ENCODE measurements at regions not wholly inside any gene's neighbourhood (a gene's known extent, or its start where the extent isn't known, plus 50 kb on each side); places are given as distances from the start of the nearest gene placed in this dataset.

DNA sequence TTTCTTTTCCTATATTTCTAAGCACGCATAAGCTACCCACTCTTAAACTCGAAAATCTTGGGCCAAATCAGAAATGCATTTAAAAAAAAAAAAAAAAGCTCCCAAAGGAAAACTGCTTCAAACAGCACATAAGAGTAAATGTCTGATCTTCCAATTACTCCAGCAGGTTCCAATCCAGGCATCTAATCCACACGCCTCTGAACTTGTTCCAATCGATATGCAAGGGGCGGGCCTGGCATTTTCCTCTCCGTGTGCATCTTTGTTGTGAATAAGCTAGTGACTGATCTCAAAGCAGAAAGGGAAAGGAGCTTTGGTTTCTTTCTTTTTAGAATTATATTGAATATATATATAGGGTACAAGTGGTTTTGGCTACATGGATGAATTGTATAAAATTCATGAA lies 365.5 kb downstream of the PRDM2 start:
- TF ChIP-seq ZBTB7A (IDR thresholded peaks at IDR 0.05; ENCODE audit: low read depth), result no peak
- TF ChIP-seq, protein P1, sequence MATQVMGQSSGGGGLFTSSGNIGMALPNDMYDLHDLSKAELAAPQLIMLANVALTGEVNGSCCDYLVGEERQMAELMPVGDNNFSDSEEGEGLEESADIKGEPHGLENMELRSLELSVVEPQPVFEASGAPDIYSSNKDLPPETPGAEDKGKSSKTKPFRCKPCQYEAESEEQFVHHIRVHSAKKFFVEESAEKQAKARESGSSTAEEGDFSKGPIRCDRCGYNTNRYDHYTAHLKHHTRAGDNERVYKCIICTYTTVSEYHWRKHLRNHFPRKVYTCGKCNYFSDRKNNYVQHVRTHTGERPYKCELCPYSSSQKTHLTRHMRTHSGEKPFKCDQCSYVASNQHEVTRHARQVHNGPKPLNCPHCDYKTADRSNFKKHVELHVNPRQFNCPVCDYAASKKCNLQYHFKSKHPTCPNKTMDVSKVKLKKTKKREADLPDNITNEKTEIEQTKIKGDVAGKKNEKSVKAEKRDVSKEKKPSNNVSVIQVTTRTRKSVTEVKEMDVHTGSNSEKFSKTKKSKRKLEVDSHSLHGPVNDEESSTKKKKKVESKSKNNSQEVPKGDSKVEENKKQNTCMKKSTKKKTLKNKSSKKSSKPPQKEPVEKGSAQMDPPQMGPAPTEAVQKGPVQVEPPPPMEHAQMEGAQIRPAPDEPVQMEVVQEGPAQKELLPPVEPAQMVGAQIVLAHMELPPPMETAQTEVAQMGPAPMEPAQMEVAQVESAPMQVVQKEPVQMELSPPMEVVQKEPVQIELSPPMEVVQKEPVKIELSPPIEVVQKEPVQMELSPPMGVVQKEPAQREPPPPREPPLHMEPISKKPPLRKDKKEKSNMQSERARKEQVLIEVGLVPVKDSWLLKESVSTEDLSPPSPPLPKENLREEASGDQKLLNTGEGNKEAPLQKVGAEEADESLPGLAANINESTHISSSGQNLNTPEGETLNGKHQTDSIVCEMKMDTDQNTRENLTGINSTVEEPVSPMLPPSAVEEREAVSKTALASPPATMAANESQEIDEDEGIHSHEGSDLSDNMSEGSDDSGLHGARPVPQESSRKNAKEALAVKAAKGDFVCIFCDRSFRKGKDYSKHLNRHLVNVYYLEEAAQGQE (IDR thresholded peaks at IDR 0.05; ENCODE audit: low read depth), result no peak
- TF ChIP-seq TEAD4 (IDR thresholded peaks at IDR 0.05), result no peak
- no peak for TF ChIP-seq EP300 (IDR thresholded peaks at IDR 0.05; ENCODE audit: borderline replicate concordance)
- TF ChIP-seq, protein P2, sequence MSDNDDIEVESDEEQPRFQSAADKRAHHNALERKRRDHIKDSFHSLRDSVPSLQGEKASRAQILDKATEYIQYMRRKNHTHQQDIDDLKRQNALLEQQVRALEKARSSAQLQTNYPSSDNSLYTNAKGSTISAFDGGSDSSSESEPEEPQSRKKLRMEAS (IDR thresholded peaks at IDR 0.05), result no peak
- no peak for TF ChIP-seq CREB1 (IDR thresholded peaks at IDR 0.05; ENCODE audit: low read depth)
- TF ChIP-seq CEBPB (IDR thresholded peaks at IDR 0.05), result no peak
- no peak for TF ChIP-seq EGR1 (IDR thresholded peaks at IDR 0.05)
- no peak for TF ChIP-seq RAD21 (IDR thresholded peaks at IDR 0.05; ENCODE audit: low read depth)
- no peak for TF ChIP-seq YY1 (IDR thresholded peaks at IDR 0.05; ENCODE audit: low read depth)
- TF ChIP-seq TCF12 (IDR thresholded peaks at IDR 0.05; ENCODE audit: low read depth), result no peak
- TF ChIP-seq TAF1 (IDR thresholded peaks at IDR 0.05; ENCODE audit: low read depth), result no peak
- TF ChIP-seq, protein P3, sequence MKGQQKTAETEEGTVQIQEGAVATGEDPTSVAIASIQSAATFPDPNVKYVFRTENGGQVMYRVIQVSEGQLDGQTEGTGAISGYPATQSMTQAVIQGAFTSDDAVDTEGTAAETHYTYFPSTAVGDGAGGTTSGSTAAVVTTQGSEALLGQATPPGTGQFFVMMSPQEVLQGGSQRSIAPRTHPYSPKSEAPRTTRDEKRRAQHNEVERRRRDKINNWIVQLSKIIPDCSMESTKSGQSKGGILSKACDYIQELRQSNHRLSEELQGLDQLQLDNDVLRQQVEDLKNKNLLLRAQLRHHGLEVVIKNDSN (IDR thresholded peaks at IDR 0.05), result no peak
